HL-60 (cell line): ENCODE measurements at regions not wholly inside any gene's neighbourhood (a gene's known extent, or its start where the extent isn't known, plus 50 kb on each side); places are given as distances from the start of the nearest gene placed in this dataset.

Experiments
- CTCF ChIP-seq: IDR thresholded peaks from one replicate; pipeline ENCODE4 v1.5.1; 2011; ENCODE audit warnings: low read length, control low read depth, inconsistent platforms; ENCODE audit not compliant: insufficient read depth
- GABPA ChIP-seq: IDR thresholded peaks from 2 replicates; pipeline ENCODE4 v1.6.1; 2012; ENCODE audit warnings: low read depth
- POLR2AphosphoS5 ChIP-seq: IDR thresholded peaks from 2 replicates; pipeline ENCODE4 v1.6.1; 2012; ENCODE audit warnings: low read depth
- REST ChIP-seq: IDR thresholded peaks from 2 replicates; pipeline ENCODE4 v1.6.1; 2012; ENCODE audit warnings: low read depth; ENCODE audit not compliant: insufficient replicate concordance

GRCh38 chr6:137434640-137435039, 59.6 kb downstream of the OLIG3 start:
- no peak for TF ChIP-seq CTCF
- no peak for TF ChIP-seq POLR2AphosphoS5
- no peak for TF ChIP-seq REST
- no peak for TF ChIP-seq GABPA
